BJ (cell line): ENCODE measurements at regions not wholly inside any gene's neighbourhood (a gene's known extent, or its start where the extent isn't known, plus 50 kb on each side); places are given as distances from the start of the nearest gene placed in this dataset.

Experiments
- CTCF ChIA-PET: fragments of 350-600 bp; formaldehyde crosslinking; extraction: SDS; loops from one replicate; lab custom pipeline; 2021; ENCODE audit warnings: antibody characterized with exemption, inconsistent platforms; lab: Yijun Ruan, JAX
- POLR2A ChIA-PET: fragments of 300-600 bp; sonication (Branson Sonifier 250); formaldehyde crosslinking; extraction: SDS; loops from one replicate; lab custom pipeline; 2021; ENCODE audit warnings: antibody characterized with exemption; lab: Charles Lee
- DNase-seq: peaks from one replicate; pipeline ENCODE4 v3.0.0-alpha.2; 2011; ENCODE audit warnings: low read depth
- H3K27me3 ChIP-seq: 2 replicates; pipeline ENCODE4 v1.6.0; 2011; ENCODE audit warnings: low read length; ENCODE audit not compliant: control insufficient read depth, insufficient read depth
- H3K36me3 ChIP-seq: 2 replicates; pipeline ENCODE4 v1.5.1; 2011; ENCODE audit warnings: low read length; ENCODE audit not compliant: control insufficient read depth, insufficient read depth
- H3K4me3 ChIP-seq: 2 replicates; pipeline ENCODE4 v1.5.1; 2011; ENCODE audit warnings: low read depth, mild to moderate bottlenecking, control low read depth, low read length
- TF ChIP-seq, protein P1 (sequence below): IDR thresholded peaks from 2 replicates; pipeline ENCODE4 v1.5.1; 2011; ENCODE audit warnings: low read depth, mild to moderate bottlenecking, control low read depth, inconsistent platforms, low read length, moderate library complexity; ENCODE audit not compliant: insufficient read depth

DNA sequence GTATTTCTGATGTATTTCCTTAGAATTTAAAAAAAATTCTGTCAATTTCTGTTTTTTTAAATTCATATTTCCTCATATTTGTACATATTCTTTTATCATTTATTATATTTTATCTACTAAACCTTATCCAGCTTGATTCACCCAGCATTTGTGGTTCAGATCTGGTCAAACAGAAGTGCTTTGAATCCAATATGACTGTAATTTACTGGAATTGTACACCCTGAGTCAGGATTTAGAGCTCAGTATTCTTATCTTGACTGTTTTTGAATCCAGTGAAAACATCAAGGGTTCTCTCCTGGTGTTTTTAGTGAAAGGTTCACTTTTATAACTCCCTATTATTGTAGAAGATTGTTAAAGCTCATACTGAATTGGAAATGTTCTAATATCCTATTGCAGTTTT lies 1077.0 kb upstream of the NCAM2 start:
- POLR2A ChIA-PET: no interaction called here
- no peak for DNase-seq
- Histone ChIP-seq H3K36me3 (no peaks in the 10 kb centered on the region), H3K4me3 (no peak overlapping the region), H3K27me3 (no peaks in the 10 kb centered on the region)
- TF ChIP-seq, protein P1, sequence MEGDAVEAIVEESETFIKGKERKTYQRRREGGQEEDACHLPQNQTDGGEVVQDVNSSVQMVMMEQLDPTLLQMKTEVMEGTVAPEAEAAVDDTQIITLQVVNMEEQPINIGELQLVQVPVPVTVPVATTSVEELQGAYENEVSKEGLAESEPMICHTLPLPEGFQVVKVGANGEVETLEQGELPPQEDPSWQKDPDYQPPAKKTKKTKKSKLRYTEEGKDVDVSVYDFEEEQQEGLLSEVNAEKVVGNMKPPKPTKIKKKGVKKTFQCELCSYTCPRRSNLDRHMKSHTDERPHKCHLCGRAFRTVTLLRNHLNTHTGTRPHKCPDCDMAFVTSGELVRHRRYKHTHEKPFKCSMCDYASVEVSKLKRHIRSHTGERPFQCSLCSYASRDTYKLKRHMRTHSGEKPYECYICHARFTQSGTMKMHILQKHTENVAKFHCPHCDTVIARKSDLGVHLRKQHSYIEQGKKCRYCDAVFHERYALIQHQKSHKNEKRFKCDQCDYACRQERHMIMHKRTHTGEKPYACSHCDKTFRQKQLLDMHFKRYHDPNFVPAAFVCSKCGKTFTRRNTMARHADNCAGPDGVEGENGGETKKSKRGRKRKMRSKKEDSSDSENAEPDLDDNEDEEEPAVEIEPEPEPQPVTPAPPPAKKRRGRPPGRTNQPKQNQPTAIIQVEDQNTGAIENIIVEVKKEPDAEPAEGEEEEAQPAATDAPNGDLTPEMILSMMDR: no peak
- CTCF ChIA-PET: interaction anchor here (0.6 kb wide), 1 partner anchor 1571 kb away, joined by 4 read pairs; no protein-coding TSS in a partner anchor

DNA sequence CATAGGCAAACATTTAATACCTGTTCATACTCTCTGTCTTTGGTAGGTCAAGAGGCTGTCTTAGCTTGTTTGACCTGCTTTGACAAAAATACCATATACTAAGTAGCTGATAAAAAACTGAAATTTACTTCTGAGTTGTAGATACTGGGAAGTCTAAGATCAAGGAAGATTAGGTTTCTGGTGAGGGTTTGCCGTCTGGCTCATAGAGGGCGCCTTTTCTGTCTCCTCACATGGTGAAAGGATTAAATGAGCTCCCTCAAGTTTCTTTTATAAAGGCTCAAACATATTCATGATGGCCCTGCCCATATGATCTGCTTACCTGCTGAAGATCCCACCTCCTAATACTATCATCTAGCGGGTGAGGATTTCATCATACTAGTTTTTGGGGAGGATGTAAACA lies 1076.1 kb upstream of the NCAM2 start:
- DNase-seq: no peak
- CTCF ChIA-PET: no interaction called here
- H3K27me3 ChIP-seq: no peaks in the 10 kb centered on the region
- no peak overlapping the region for H3K4me3 ChIP-seq
- POLR2A ChIA-PET: no interaction called here
- H3K36me3 ChIP-seq: no peaks in the 10 kb centered on the region
- TF ChIP-seq, protein P1: no peak

DNA sequence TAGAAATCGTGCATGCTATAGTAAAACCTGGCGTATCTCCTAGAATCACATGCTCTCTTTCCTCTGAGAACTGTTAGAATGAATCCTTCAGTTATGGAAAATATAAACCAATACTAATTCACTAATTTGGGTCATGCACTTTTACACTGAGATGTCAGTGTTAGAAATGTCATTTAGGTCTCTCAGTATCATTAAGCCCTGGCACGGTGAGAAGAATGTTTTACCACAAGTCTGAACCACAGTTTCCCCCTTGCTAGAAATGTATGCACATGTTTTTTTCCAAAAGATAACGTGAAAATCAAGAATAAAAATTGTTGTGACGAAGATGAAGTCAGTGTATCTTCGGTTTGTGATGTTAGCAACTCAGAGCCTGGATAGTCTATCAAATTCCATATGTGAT lies 1062.7 kb upstream of the NCAM2 start:
- ChIA-PET CTCF (no interaction called here), POLR2A (no interaction called here)
- Histone ChIP-seq H3K27me3 (no peaks in the 10 kb centered on the region), H3K36me3 (no peaks in the 10 kb centered on the region), H3K4me3 (no peak overlapping the region)
- TF ChIP-seq, protein P1: no peak
- DNase-seq: no peak

DNA sequence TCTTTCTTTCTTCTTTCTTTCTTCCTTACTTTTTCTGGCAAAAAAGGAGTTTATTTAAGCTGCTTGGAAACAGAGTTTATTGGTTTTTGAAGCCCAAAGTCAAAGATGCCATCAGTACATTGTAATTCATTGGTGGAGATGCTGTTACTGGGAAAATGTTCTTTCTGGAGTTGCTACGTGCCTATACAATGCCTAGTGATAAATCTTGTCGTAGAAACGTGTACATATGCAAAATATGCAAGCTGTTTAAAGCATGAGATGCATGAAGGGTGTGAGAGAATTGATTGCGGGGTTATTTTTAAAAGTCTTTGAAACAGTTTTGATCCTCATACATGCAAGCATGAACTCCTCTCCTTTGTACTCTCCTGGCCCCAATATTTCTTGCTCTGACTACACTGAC lies 1060.6 kb upstream of the NCAM2 start:
- Histone ChIP-seq H3K36me3 (no peaks in the 10 kb centered on the region), H3K4me3 (no peak overlapping the region), H3K27me3 (no peaks in the 10 kb centered on the region)
- ChIA-PET CTCF (no interaction called here), POLR2A (no interaction called here)
- DNase-seq: no peak
- TF ChIP-seq, protein P1: no peak

DNA sequence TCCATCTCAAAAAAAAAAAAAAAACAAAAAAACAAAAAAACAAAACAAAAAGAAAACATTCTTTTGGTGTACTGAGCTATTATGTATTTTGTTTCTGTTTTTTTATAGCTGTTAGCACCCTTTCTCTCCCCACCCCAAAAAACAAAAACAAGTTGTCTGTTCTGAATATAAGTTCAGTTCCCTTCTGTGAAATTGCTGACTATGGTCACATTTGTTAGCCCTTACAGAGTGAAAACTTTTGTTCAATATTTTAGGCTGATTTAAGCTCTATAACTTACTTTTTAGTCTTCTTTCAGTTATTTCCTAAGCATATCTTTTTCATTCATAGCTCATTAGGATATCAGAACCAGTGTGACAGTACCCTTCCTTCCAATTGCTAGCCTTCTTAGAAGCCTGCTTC lies 1056.6 kb upstream of the NCAM2 start:
- POLR2A ChIA-PET: no interaction called here
- no peaks in the 10 kb centered on the region for H3K36me3 ChIP-seq
- TF ChIP-seq, protein P1: no peak
- no peak for DNase-seq
- H3K4me3 ChIP-seq: no peak overlapping the region
- CTCF ChIA-PET: no interaction called here
- H3K27me3 ChIP-seq: no peaks in the 10 kb centered on the region
